Posterior vena cava (tissue), 2 donors: ENCODE measurements at regions not wholly inside any gene's neighbourhood (a gene's known extent, or its start where the extent isn't known, plus 50 kb on each side); places are given as distances from the start of the nearest gene placed in this dataset.

ENCODE experiments used
- DNase-seq: peaks from one replicate; pipeline ENCODE4 v3.0.0-alpha.2; 2020; ENCODE audit warnings: low spot score
- intact Hi-C, 2 donors: fragments of 100-400 bp; cut with DNase I; formaldehyde crosslinking; loops; one replicate each; pipeline versions ENCODE4 v1.14.1 to v1.14.2; 2022 to 2023
- donor health status: DM: yes; HTN: yes; CAD: no.
- donor health status: DM: yes; HTN: yes; CAD: no.

DNA sequence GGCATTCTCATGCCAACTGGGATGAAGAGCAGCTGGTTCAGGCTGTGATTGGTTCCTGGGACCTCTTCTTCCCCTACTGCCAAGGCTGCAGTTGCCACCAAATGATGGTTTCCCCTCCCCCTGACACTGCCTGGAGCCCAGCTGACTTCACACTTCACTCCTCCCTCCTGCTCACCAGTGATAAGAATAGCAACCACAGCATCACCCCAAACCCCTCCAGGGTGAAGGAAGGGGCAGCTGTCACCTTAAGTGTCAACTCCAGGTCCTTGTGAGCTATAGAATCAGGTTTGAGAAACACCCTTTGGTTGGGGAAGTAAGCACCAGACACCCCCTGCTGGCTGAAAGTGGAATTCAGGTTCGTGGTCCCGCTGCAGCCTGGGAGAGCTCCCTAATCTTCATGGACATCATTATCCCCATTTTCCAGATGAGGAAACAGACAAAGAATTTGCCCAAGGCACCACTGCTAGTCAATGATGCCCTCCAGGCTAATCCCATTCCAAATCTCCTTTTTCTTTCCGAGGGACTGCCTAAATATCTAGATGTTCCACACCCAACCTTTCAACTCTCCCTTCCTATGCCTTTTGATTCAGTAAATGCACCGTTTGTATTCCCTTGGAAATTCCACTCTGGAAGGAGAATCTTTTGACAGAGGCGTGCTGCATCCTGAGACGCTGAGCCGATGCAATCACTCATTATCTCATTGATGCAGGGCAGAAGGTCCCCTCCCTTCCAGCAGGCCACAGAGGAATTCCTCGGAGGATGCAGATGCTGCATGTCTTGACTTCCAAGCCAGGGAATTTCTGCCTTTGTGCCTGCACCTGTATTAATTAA lies 50.6 kb upstream of the UQCRFS1 start:
- intact Hi-C loops, result loop anchor here in 1 of 2 donors (5.0 kb wide), 1 partner anchor 526 kb away; no protein-coding TSS in a partner anchor
- no peak for DNase-seq

DNA sequence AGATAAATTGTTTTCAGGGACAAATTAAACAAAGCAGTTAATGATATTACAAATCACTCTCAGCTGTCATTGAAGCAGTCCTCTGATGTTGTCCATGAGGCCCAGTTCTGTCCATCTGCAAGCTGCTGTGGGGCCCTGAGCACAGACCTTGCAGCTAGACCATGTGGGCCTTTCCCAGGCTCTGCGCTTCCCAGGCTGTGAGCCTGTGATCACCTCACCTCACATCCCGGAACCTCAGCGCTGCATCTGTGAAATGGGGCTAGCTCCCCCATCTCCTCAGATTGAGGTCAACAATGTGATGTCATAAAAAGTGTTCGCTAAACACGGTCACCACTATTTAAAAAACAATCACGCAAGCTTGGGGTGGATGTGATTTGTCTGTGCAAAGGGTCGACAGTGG lies 51.9 kb upstream of the UQCRFS1 start:
- intact Hi-C loops, result loop anchor here in 1 of 2 donors (5.0 kb wide), 1 partner anchor 528 kb away; no protein-coding TSS in a partner anchor
- DNase-seq, result no peak

DNA sequence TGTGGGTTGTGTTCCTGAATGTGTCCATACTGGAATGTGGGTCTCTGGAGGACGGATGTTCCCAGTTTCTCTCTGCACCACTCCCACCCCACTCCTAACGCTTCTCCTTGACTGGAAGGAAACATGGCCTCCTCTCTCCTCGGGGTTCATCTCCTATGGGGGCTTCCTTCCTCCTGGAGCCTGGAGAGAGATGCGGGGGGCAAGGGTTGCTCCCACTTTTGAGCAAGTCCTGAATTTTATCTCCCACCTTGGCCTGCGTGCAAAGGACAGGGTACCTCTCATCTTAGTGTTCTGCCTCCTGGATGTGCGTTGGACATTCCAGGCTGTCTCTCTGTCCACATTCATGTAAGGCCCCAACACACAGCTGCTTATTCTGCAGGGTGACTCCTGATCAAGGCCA lies 52.5 kb upstream of the UQCRFS1 start:
- DNase-seq, result no peak
- intact Hi-C loops, result no loop called here

DNA sequence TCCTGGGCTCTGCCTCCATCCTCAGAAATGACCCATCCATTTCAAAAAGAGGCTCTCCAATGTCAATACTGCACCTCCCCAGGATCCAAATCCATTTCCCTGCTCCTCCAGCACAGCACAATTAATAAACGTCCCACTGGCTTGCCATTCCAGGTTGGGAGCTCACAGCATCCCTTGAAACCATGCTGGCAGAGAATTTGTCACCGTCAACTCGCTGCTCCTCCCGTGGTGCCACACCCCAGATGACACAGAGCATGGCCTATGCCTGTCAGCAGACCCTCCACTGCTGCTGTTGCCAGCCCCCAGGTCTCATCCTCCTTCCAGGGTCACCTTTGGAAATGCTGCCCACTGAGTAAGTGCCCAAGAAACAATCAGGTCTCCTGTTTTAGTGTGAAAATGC lies 53.0 kb upstream of the UQCRFS1 start:
- no peak for DNase-seq
- intact Hi-C loops, result no loop called here

DNA sequence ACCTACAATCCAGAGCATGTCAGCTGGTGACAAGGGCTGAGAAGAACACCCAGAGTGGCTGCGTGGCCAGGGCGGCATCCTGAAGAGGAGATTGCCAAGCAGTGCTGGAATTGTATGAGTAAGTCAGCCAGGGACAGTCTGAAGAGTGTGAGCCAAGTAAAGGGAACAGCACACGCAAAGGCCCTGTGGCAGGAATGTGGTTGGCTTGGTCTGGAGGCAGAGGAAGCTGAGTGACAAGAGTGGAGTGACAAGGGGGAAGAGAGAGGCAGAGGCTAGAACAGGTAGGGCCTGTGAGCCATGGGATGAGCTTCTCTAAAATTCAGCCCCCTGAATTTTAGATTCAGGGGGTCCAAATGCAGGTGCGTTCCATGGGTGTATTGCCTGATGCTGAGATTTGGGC lies 53.7 kb upstream of the UQCRFS1 start:
- no peak for DNase-seq
- intact Hi-C loops, result no loop called here

DNA sequence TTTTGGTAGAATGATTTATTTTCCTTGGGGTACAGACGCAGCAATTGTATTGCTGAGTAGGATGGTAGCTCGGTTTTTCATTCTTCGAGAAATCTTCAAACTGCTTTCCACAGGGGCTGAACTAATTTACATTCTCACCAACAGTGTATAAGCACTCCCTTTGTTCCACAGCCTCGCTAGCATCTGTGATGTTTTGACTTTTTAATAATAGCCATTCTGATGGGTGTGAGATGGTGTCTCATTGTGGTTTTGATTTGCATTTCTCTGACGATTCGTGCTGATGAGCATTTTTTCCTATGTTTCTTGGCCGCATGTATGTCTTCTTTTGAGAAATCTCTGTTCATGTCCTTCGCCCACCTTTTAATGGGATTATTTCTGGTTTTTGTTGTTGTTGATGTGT lies 54.8 kb upstream of the UQCRFS1 start:
- intact Hi-C loops, result no loop called here

DNA sequence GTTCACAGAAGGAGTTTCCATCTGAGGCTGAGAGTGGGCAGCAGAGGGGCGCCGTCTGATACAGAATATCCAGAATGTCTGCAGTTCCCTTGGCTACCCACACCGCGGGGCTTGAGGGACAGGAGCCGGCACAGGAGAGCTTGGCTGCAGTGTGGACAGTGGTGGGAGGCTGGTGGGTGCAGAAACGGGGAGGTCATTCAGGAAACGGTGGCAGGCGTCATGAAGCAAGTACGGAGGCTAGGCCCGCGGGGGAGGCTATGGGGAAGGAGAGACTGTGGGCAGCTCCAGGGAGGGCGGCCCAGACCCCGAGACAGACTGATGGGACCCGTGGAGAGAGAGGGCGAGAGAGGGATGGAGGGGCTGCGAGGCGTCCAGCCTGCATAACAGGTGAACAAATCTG lies 55.2 kb upstream of the UQCRFS1 start:
- DNase-seq, result no peak
- intact Hi-C loops, result no loop called here

More for the DNA sequence above, 54.8 kb upstream of the UQCRFS1 start:
- no peak for DNase-seq

DNA sequence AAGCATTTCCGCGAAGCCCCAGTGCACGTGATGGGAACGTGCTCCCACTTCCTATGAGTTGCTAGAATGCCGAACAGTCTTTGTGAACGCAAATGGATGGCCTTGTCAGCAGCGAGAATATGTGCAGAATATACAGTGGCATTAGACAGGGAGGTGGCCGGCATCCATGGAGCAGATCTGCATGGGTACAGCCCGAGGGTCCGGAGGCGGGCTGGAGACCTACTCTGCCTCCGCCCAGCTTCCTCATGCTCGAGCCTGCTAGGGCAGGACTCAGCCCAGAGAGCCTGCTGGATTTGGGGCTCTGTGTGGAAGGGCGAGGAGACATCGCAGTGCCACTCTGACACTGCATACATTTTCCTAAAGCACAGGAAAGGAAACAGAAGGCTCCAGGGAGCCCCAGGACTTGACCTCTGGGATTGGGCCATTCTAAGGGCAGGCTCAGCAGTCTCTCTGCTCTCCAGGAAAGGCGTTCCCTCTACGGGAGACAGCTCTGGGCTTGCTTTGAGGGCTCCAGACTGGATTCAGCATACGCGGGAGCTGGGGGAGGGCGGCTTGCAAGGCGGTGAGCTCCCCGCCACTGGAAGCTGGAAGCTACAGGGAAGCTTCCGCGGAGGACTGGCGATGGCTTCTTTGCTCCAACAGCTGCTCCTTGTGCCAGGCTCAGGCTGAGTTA lies 55.9 kb upstream of the UQCRFS1 start:
- intact Hi-C loops, result no loop called here
- no peak for DNase-seq

DNA sequence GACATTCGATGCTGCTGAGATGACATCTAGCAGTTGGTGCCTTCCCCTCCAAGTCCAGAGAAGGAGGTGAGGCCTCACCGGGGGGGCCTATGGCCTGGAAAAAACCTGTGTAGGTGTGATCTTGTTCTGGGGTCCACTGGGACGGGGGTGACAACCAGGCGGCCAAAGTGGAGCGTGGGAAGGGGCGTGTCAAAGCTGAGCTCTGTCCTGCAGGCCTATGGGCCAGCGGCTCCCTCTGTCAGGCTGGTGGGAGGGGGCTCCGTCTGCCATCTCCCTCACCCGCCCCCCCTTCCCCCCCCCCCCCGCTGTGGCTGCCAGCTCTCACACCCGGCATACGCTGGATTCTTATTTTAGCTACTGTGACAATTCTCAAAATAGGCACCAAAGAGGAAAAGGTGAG lies 56.7 kb upstream of the UQCRFS1 start:
- intact Hi-C loops, result loop anchor here in 1 of 2 donors (10.0 kb wide), 1 partner anchor 1405 kb away; no protein-coding TSS in a partner anchor
- DNase-seq, result no peak

DNA sequence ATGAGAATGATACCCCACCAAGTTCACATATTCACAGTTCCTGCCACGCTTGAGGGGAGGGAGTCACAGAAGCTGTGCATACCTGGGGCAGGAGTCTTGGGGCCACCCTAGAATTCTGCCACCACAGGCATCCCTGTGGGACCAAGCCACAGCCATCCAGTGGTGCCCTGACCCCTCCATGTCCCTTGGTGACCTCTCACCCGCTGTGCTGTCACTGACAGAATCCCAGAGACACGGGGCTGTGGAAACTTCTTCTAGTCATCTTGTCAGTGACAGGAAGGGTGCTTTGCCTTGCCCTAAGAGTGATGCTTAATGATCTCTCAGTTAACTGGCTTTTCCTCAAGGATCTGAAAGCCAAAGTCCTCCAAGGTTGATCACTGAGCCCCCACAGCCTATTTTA lies 58.4 kb upstream of the UQCRFS1 start:
- DNase-seq, result no peak
- intact Hi-C loops, result loop anchor here in 1 of 2 donors (10.0 kb wide), 1 partner anchor 1407 kb away; no protein-coding TSS in a partner anchor

DNA sequence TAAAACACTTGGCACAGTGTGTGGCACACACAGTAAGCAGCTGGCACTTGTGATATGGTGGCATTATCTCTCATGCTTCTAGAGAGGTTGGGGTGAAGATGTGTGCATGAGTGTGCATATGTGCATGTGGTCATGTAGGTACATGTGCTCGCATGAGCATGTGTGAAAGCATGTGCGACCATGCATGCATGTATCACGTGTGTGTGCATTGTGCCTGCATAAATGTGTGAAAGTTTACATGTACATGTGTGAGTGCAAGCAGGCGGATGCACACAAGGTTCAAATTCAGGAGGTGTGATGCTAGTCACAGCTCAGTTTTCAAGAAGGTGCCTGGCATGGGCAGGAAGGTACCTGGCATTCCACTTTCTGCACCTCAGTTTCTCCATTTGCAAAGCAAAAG lies 59.0 kb upstream of the UQCRFS1 start:
- intact Hi-C loops, result loop anchor here in 1 of 2 donors (10.0 kb wide), 1 partner anchor 1407 kb away; no protein-coding TSS in a partner anchor
- no peak for DNase-seq

DNA sequence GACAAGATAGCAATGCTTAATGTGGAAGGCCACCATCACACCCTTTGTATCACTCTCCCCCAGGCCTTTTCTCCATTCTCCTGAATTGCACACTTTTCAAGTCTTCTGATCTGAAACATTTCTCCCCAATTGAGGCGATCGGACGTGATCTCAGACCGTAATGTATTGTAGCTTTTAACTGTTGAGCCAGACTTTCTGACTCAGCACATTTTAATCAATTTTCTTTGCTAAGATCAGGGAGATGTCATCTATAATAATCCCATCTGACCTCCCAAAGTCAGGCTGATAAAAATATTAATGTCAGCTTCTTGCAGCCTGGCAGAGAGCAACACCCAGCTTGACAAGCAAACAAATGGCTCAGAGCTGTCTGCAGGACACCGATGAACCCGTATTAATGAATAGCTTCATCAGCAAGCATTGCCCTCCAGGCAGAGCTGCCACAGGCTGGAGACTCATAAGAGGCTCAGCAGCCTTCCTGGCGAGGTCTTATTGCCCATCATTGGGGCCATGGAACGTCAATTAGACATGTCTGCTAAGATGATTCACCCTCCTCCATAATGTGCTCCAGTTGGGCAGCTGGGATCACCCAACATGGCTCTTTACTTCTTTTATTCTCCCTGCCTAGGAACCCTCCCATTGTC lies 60.2 kb upstream of the UQCRFS1 start:
- no peak for DNase-seq
- intact Hi-C loops, result loop anchor here in 1 of 2 donors (10.0 kb wide), 1 partner anchor 1408 kb away; no protein-coding TSS in a partner anchor

DNA sequence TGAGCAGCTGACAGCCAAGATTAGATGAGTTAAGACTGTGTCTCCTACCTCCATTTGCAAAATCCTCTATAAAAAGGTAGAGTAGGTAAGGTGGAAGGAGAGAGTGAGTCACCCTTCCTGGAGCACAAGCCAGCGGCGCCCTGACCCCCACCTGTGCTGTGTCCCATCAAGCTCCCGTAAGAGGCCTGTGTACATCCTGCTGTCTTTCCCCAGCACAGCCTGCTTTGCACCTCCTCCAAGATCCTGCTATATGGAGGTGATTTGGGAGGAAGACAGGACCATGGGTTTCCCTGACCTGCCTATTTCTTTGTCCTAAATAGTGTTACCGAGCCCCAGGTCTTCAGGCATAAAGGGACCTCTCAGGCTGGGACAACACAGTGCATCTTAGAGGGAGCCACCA lies 62.3 kb upstream of the UQCRFS1 start:
- intact Hi-C loops, result loop anchor here in 1 of 2 donors (10.0 kb wide), 1 partner anchor 1410 kb away; no protein-coding TSS in a partner anchor
- DNase-seq, result no peak

DNA sequence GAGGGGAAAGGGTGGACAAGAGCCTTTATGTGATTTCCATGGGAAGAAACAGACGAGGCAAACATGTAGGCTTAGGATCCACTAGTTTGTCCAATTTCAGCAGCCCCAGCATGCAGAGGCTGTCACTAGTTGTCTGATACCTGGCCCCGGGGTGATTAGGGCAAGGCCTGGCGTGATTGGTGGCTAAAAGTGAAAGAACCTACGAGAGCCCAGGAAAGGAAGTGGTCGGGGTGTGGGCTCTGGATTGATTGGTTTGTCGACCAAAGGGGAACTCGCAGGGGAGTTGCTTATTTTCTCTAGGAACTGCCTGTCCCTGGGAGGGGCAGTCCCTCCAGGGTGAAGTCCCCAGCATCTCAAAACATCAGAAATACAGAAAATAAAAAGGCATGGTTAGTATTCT lies 64.2 kb upstream of the UQCRFS1 start:
- DNase-seq, result no peak
- intact Hi-C loops, result loop anchor here in 1 of 2 donors (10.0 kb wide), 1 partner anchor 1412 kb away; no protein-coding TSS in a partner anchor

DNA sequence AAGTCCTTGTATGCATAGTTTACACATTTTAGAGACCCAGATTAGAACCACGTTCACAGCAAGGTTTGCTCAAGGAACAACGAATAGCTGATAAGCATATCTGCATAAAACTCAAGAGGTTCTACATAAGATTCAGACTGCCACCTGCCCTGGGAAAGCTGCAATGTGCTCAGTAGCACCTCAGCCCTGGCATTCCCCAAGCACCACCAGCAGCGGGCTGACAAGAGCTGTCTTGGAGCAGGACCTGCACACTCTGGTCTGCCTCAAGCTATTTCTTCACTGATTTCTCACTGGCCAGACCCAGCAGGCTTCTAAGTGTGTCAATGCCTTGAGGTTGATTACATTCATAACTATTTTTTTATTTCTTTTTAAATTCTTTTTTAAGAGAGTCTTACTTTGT lies 65.8 kb upstream of the UQCRFS1 start:
- intact Hi-C loops, result loop anchor here in 1 of 2 donors (10.0 kb wide), 1 partner anchor 1414 kb away; no protein-coding TSS in a partner anchor
- no peak for DNase-seq

DNA sequence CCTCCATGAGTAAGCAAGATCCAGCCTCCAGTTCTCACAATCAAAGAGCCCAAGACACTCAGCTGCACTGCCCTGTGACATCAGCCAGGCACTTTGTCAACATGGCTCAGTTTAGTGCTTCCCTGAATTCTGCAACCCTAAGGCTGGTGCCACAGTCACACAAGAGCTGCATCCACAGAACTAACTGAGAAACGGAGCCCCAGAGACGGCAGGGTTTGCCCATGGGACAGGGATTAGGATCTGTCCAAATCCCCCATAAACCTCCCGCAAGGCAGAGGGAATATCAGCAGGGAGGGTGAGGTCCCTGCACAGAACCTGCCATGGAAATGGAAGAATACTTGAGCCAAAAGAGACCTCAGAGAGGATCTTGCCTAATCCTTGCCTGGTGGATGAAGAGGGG lies 70.4 kb upstream of the UQCRFS1 start:
- intact Hi-C loops, result loop anchor here in 1 of 2 donors (10.0 kb wide), 1 partner anchor 241 kb away; the partner anchor contains the start of gene VSTM2B
- no peak for DNase-seq

DNA sequence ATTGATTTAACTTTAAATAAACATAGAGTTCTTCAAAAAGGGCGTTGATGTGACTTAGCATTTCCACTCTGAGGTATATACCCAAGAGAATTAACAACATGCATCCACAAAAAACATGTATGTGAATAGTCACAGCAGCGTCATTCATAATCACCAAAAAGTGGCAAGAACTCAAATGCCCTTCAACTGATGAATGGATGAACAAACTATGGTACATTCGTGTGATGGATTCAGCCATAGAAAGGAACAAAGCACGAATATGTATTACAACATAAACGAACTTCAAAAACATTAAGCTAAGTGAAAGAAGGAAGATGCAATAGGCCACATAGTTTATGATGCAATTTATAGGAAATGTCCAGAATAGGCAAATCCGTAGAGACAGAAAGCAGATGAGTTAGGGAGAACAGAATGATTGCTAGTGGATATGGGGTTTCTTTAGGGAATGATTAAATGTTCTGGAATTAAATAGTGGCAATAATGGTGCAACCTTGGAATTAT lies 72.3 kb upstream of the UQCRFS1 start:
- intact Hi-C loops, result loop anchor here in 1 of 2 donors (10.0 kb wide), 1 partner anchor 240 kb away; the partner anchor contains the start of gene VSTM2B
- no peak for DNase-seq

DNA sequence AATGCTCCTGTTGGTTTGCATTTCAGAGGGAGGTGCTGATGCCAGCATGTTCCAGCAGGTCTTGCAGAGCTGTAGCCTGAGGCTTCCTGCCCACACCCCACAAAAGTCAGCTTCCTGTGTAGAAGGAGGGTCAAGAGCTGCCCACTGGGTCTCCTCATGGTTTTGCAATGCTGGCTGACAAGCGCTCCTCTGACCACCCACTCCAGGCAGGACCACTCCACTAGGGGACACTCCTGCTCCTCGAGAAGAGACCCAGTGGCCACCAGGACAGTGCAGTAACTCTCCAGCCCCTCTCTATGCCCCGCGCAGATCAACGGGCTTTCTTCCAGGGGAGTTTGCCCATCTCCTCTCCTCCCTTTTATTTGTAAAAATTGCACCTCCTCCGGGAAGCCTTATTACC lies 72.9 kb upstream of the UQCRFS1 start:
- intact Hi-C loops, result loop anchor here in 1 of 2 donors (10.0 kb wide), 1 partner anchor 239 kb away; the partner anchor contains the start of gene VSTM2B
- no peak for DNase-seq

DNA sequence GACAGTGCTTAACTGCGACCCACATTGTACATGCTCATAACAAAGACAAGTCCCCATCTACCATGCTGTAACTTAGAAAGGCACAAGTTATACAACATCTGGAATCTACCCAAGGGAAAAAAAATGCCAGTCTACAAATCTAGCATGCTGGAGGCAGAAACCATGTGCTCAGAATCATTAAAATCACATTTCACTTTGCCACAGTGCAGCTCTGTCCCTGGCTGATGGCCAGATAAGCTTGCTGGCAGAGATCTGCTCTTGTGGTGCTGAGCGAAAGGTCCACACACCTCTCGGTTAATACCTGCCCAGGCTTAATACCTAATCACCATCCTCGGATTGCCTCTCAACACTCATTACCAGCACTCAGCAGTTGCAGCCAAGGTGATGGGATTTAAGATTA lies 74.1 kb upstream of the UQCRFS1 start:
- DNase-seq, result no peak
- intact Hi-C loops, result loop anchor here in 1 of 2 donors (10.0 kb wide), 1 partner anchor 238 kb away; the partner anchor contains the start of gene VSTM2B
